GM12878 (cell line): ENCODE measurements at regions not wholly inside any gene's neighbourhood (a gene's known extent, or its start where the extent isn't known, plus 50 kb on each side); places are given as distances from the start of the nearest gene placed in this dataset.

Source experiments
- ATAC-seq: fragments of 200-7000 bp; cut with Tn5 transposase; 3 replicates; pipeline ENCODE4 v1.9.1; 2020; ENCODE audit warnings: mild to moderate bottlenecking, moderate library complexity
- BruUV-seq: library from RNA; stranded (reverse); fragments of 400-500 nt; replicated peaks from 2 replicates; lab custom pipeline; 2021; lab: Mats Ljungman, UMichigan
- CTCF ChIA-PET: fragments of 300-600 bp; sonication (Branson Sonifier 250); formaldehyde crosslinking; extraction: SDS; loops from one replicate; lab custom pipeline; 2021; ENCODE audit warnings: inconsistent platforms; lab: Yijun Ruan, JAX
- POLR2A ChIA-PET: fragments of 350-600 bp; formaldehyde crosslinking; extraction: SDS; loops from one replicate; lab custom pipeline; 2021; ENCODE audit warnings: inconsistent platforms; lab: Charles Lee
- RAD21 ChIA-PET: fragments of 300-600 bp; sonication (Branson Sonifier 250); formaldehyde crosslinking; loops from one replicate; lab custom pipeline; 2023; ENCODE audit warnings: antibody characterized with exemption; ENCODE audit not compliant: unreplicated experiment; lab: Charles Lee
- SMC1A ChIA-PET: fragments of 300-600 bp; sonication (Branson Sonifier 250); formaldehyde crosslinking; loops from one replicate; lab custom pipeline; 2023; ENCODE audit not compliant: unreplicated experiment, uncharacterized antibody; lab: Charles Lee
- DNase-seq: peaks from one replicate; pipeline ENCODE4 v3.0.0-alpha.2; 2011; ENCODE audit warnings: low read depth, low spot score
- FAIRE-seq: peaks from 3 replicates; lab custom pipeline; 2011; peaks lifted over from hg19 to GRCh38; lab: Jason Lieb, UNC
- H2AFZ ChIP-seq: 2 replicates; pipeline ENCODE4 v1.6.0; 2011; ENCODE audit warnings: low read depth, low read length, control low read depth; ENCODE audit not compliant: control insufficient read depth
- H3K27ac ChIP-seq: 2 replicates; pipeline ENCODE4 v1.5.1; 2011; ENCODE audit warnings: control low read depth; ENCODE audit not compliant: control insufficient read depth, insufficient read depth
- H3K27me3 ChIP-seq, 2 experiments: replicated peaks in 1 of 2; 2 replicates each; pipeline versions ENCODE4 v1.6.0 to v1.6.1; 2011; ENCODE audit warnings: low read length in 1 of 2; ENCODE audit not compliant: control insufficient read depth in 2 of 2, insufficient read depth in 2 of 2
- H3K36me3 ChIP-seq, 2 experiments: 2 replicates each; pipeline ENCODE4 v1.5.1; 2011; ENCODE audit warnings: low read length in 1 of 2; ENCODE audit not compliant: control insufficient read depth in 2 of 2, insufficient read depth in 2 of 2
- H3K4me1 ChIP-seq: 2 replicates; pipeline ENCODE4 v1.6.1; 2011; ENCODE audit warnings: mild to moderate bottlenecking, low read length, moderate library complexity, mixed read lengths; ENCODE audit not compliant: control insufficient read depth, insufficient read depth
- H3K4me2 ChIP-seq: 2 replicates; pipeline ENCODE4 v1.6.0; 2011; ENCODE audit warnings: control low read depth; ENCODE audit not compliant: control insufficient read depth, insufficient read depth
- H3K4me3 ChIP-seq: fragments of 200-600 bp; sonication (generic); 2 replicates; pipeline ENCODE4 v1.5.1; 2016
- H3K79me2 ChIP-seq: 2 replicates; pipeline ENCODE4 v1.6.0; 2011; ENCODE audit warnings: low read length; ENCODE audit not compliant: control insufficient read depth, insufficient read depth
- H3K9ac ChIP-seq: 2 replicates; pipeline ENCODE4 v1.8.0; 2011; ENCODE audit warnings: low read length, control low read depth, mixed read lengths; ENCODE audit not compliant: control insufficient read depth, insufficient read depth
- H3K9me3 ChIP-seq: replicated peaks from 3 replicates; pipeline ENCODE4 v1.5.1; 2011; ENCODE audit warnings: mild to moderate bottlenecking, low read length; ENCODE audit not compliant: control insufficient read depth, insufficient read depth
- H4K20me1 ChIP-seq: 2 replicates; pipeline ENCODE4 v1.6.0; 2011; ENCODE audit not compliant: control insufficient read depth, insufficient read depth
- CHD2 ChIP-seq: IDR thresholded peaks from 2 replicates; pipeline ENCODE4 v1.6.1; 2011; ENCODE audit warnings: low read depth, low read length, improper control_type of control experiment, borderline replicate concordance
- CUX1 ChIP-seq: IDR thresholded peaks from 2 replicates; pipeline ENCODE4 v1.6.1; 2012; ENCODE audit warnings: improper control_type of control experiment, low read depth, low read length; ENCODE audit not compliant: insufficient replicate concordance
- ESRRA ChIP-seq: IDR thresholded peaks from 2 replicates; pipeline ENCODE4 v1.6.1; 2012; ENCODE audit warnings: mild to moderate bottlenecking, low read length, improper control_type of control experiment
- FOS ChIP-seq: IDR thresholded peaks from 3 replicates; pipeline ENCODE4 v1.6.1; 2011; ENCODE audit warnings: borderline replicate concordance; ENCODE audit not compliant: insufficient read length; ENCODE audit errors: extremely low read depth
- GABPA ChIP-seq: IDR thresholded peaks from 2 replicates; pipeline ENCODE4 v1.6.1; 2014; ENCODE audit warnings: antibody characterized with exemption, low read depth, mild to moderate bottlenecking, inconsistent platforms
- JUNB ChIP-seq: IDR thresholded peaks from 2 replicates; pipeline ENCODE4 v1.6.1; 2016; ENCODE audit warnings: antibody characterized with exemption, mild to moderate bottlenecking
- MYC ChIP-seq: IDR thresholded peaks from 2 replicates; pipeline ENCODE4 v1.6.1; 2011; ENCODE audit warnings: mild to moderate bottlenecking, low read length, moderate library complexity, inconsistent platforms; ENCODE audit not compliant: insufficient read depth, insufficient replicate concordance, insufficient read length, severe bottlenecking
- NFYB ChIP-seq: IDR thresholded peaks from 2 replicates; pipeline ENCODE4 v1.6.1; 2011; ENCODE audit warnings: low read depth, mild to moderate bottlenecking, low read length, improper control_type of control experiment, moderate library complexity; ENCODE audit not compliant: insufficient read depth
- RELA ChIP-seq: fragments of 450-650 bp; IDR thresholded peaks from 2 replicates; pipeline ENCODE4 v1.8.0; 2014; ENCODE audit warnings: borderline replicate concordance; ENCODE audit not compliant: partially characterized antibody
- REST ChIP-seq: IDR thresholded peaks from 2 replicates; pipeline ENCODE4 v1.6.1; 2012; ENCODE audit warnings: mild to moderate bottlenecking, low read depth, low read length
- SRF ChIP-seq, 2 experiments: IDR thresholded peaks; 2 replicates each; pipeline ENCODE4 v1.6.1; 2011; ENCODE audit warnings: low read depth in 2 of 2, low read length in 2 of 2, mild to moderate bottlenecking in 1 of 2, moderate library complexity in 1 of 2
- SUZ12 ChIP-seq: fragments of 200-600 bp; sonication (generic); IDR thresholded peaks from one replicate; pipeline ENCODE4 v1.6.1; 2018; ENCODE audit warnings: antibody characterized with exemption, mild to moderate bottlenecking; ENCODE audit not compliant: unreplicated experiment
- ZNF24 ChIP-seq: fragments of 450-650 bp; IDR thresholded peaks from 2 replicates; pipeline ENCODE4 v1.6.1; 2017; ENCODE audit warnings: antibody characterized with exemption, mild to moderate bottlenecking
- ZZZ3 ChIP-seq: IDR thresholded peaks from 2 replicates; pipeline ENCODE4 v1.6.1; 2011; ENCODE audit warnings: low read depth; ENCODE audit not compliant: control insufficient read depth, insufficient read length
- WGBS: methylation state at CpG from one replicate; pipeline ENCODE4 v1.1.6; 2016; ENCODE audit warnings: low lambda C conversion rate; ENCODE audit not compliant: insufficient replicate concordance, insufficient coverage; ENCODE audit errors: missing lambda C conversion rate; 5-methylcytosine and 5-hydroxymethylcytosine counted together
- in situ Hi-C: fragments of 300-500 bp; cut with MboI; formaldehyde crosslinking; loops from 9 replicates; pipeline ENCODE4 v1.14.3; 2018; ENCODE audit warnings: mixed read lengths
- intact Hi-C: fragments of 100-400 bp; cut with micrococcal nuclease; formaldehyde crosslinking; loops from one replicate; pipeline ENCODE4 v1.14.2; 2022; ENCODE audit not compliant: unreplicated experiment

- TF ChIP-seq MYC: no peak
- TF ChIP-seq ZZZ3: no peak
- TF ChIP-seq, all 136 proteins: peak for 0
Measured at GRCh38 chr21:23740463-23740862, 1866.8 kb downstream of the MRPL39 start (continued).

GRCh38 chr21:23732776-23733175 lies 1874.5 kb downstream of the MRPL39 start:
- Histone ChIP-seq H3K9me3 (no peaks in the 10 kb centered on the region), H3K36me3 (no peaks in the 10 kb centered on the region), H3K4me3 (no peak overlapping the region), H3K9ac (no peak overlapping the region), H3K4me2 (no peak overlapping the region), H3K4me1 (no peaks in the 10 kb centered on the region), H4K20me1 (no peaks in the 10 kb centered on the region), H3K79me2 (no peaks in the 10 kb centered on the region), H2AFZ (no peak overlapping the region), H3K27ac (no peak overlapping the region), H3K27me3 (no peaks in the 10 kb centered on the region)
- TF ChIP-seq JUNB: no peak
- no peak for TF ChIP-seq SRF (IDR thresholded peaks at IDR 0.05; ENCODE audit: low read depth in 2 of 2, low read length in 2 of 2)
- no peak for TF ChIP-seq GABPA
- no peak for TF ChIP-seq RELA
- no peak for TF ChIP-seq FOS
- TF ChIP-seq CUX1: no peak
- no peak for TF ChIP-seq ZNF24
- TF ChIP-seq NFYB: no peak
- TF ChIP-seq ESRRA: no peak
- no peak for TF ChIP-seq REST
- TF ChIP-seq CHD2: no peak
- TF ChIP-seq SUZ12: no peak
- ATAC-seq (no peak), DNase-seq (no peak), FAIRE-seq (no peak)
- WGBS: 17% methylated on average over 1 of the region's 1 CpG
- intact Hi-C loops: no loop called here
- no TSS peak for BruUV-seq
- in situ Hi-C loops: no loop called here
- SMC1A ChIA-PET: no interaction called here
- RAD21 ChIA-PET: no interaction called here
- POLR2A ChIA-PET: no interaction called here
- CTCF ChIA-PET: no interaction called here
